GM18498 (cell line): ENCODE measurements at regions not wholly inside any gene's neighbourhood (a gene's known extent, or its start where the extent isn't known, plus 50 kb on each side); places are given as distances from the start of the nearest gene placed in this dataset.
"Not testable (repeated sequence)": the region's sequence is repeated elsewhere in the genome, so short reads cannot be mapped to it uniquely, and the experiment has no call there.

Source experiments
- ATAC-seq: cut with Tn5 transposase; IDR thresholded peaks from one replicate; pipeline ENCODE4 v1.9.1; 2021; ENCODE audit warnings: mild to moderate bottlenecking, moderate library complexity; ENCODE audit not compliant: unreplicated experiment

GRCh38 chr5:96528826-96529474 is 95.9 kb upstream of the PCSK1 start:
- ATAC-seq = no peak

GRCh38 chr5:96529559-96529958 is 96.5 kb upstream of the PCSK1 start:
- no peak for ATAC-seq

- no peak for ATAC-seq
These were observed 97.9 kb upstream of the PCSK1 start for GRCh38 chr5:96530901-96531300.

GRCh38 chr5:96533371-96533770 is 100.3 kb upstream of the PCSK1 start:
- ATAC-seq = no peak

GRCh38 chr5:96537386-96537785 is 104.3 kb upstream of the PCSK1 start:
- ATAC-seq = no peak

GRCh38 chr5:96538808-96539250 is 105.8 kb upstream of the PCSK1 start:
- no peak for ATAC-seq

GRCh38 chr5:96546120-96546519 is 113.1 kb upstream of the PCSK1 start:
- no peak for ATAC-seq

GRCh38 chr5:96547486-96547885 is 114.4 kb upstream of the PCSK1 start:
- ATAC-seq = no peak

- no peak for ATAC-seq
These were observed 113.3 kb upstream of the CAST start for GRCh38 chr5:96548905-96549304.

- not testable (repeated sequence) for ATAC-seq
These were observed 101.3 kb upstream of the CAST start for GRCh38 chr5:96560857-96561256.

GRCh38 chr5:96562614-96563013 is 99.6 kb upstream of the CAST start:
- no peak for ATAC-seq

GRCh38 chr5:96563816-96564215 is 98.4 kb upstream of the CAST start:
- no peak for ATAC-seq

GRCh38 chr5:96565582-96566265 is 96.5 kb upstream of the CAST start:
- ATAC-seq = peak; percentile 58

GRCh38 chr5:96566833-96567587 is 95.2 kb upstream of the CAST start:
- ATAC-seq = peak; percentile 62

- no peak for ATAC-seq
These were observed 92.8 kb upstream of the CAST start for GRCh38 chr5:96569332-96569731.

GRCh38 chr5:96569770-96570169 is 92.4 kb upstream of the CAST start:
- ATAC-seq = no peak

GRCh38 chr5:96572864-96573512 is 89.2 kb upstream of the CAST start:
- ATAC-seq = no peak

GRCh38 chr5:96573513-96573894 is 88.7 kb upstream of the CAST start:
- ATAC-seq = no peak

- ATAC-seq = no peak
These were observed 85.3 kb upstream of the CAST start for GRCh38 chr5:96576876-96577275.

GRCh38 chr5:96577909-96578308 is 84.3 kb upstream of the CAST start:
- ATAC-seq = no peak

GRCh38 chr5:96579711-96580110 is 82.5 kb upstream of the CAST start:
- no peak for ATAC-seq
